Embryonic facial prominence (tissue), 1 donor: ENCODE measurements at regions not wholly inside any gene's neighbourhood (a gene's known extent, or its start where the extent isn't known, plus 50 kb on each side); places are given as distances from the start of the nearest gene placed in this dataset.
"Not testable (repeated sequence)": the region's sequence is repeated elsewhere in the genome, so short reads cannot be mapped to it uniquely, and the experiment has no call there.

Experiments used
- DNase-seq: peaks from one replicate; pipeline ENCODE4 v3.0.0-alpha.2; 2016; ENCODE audit errors: extremely low spot score

DNA sequence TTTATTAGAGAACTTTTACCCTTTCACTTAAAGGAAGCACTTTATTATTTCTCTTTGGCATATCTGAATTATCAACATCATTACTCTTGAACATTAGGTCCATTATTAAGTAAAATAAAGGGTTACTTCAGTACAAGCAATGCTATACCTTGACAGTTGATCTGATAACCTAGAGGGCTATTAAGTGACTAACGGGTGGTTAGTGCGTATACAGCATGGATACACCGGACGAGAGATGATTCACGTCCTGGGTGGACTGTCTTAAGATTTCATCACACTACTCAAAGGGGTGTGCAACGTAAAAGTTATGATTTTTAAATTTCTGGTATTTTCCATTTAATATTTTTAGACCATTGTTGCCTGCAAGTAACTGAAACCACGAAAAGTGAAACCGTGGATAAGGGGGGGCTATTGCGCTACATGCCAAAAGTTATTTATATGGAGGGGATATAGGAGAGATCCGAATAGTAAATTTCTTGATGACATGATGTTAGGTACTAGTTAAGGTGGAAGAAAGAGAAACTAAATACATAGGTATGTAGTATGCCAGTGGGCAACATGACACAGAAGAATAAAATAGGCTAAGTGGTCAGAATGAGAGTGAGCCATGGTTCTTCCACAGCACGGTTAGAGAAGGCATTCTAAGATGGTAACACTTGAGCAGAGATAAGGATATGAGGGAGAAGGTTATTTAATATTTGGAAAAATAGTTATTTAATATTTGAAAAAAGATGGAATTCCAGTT lies 230.8 kb upstream of the ANKRD50 start:
- DNase-seq, result no peak

DNA sequence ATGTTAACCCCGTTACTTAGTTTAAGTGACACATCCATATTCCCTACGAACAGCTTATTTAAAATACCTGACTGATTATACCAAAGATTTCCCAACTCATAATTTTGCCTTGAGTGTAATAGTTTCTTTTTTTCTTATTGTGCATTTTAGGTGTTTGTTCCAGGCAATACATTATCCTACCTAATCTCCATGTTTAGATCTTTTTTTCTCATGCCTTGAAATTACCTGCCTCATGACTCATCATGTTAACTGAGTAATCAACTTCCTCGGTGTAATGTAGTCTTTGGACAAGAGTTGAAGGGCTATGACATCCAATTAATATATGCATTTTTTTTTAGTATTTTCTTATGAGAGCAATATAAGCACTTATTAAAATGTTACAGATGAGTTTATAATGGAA lies 228.7 kb upstream of the ANKRD50 start:
- DNase-seq, result no peak

DNA sequence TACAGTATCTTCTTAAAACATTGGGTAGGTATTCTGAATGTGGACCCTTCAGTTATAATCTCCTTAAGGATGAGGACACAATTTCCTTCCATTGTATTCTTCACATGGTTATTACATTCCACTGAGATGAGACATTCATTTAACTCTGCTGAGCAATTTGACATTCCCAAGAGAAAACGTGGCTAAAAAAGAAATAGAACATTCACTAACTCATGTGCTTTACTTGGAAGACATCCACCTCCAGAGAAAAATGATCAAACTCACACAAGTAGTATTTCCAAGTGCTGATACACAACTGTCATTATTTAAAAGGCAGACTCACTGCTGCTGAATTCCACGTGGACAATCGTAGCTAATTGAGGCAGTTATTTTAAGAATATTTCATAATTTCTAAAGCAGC lies 227.9 kb upstream of the ANKRD50 start:
- DNase-seq, result no peak

DNA sequence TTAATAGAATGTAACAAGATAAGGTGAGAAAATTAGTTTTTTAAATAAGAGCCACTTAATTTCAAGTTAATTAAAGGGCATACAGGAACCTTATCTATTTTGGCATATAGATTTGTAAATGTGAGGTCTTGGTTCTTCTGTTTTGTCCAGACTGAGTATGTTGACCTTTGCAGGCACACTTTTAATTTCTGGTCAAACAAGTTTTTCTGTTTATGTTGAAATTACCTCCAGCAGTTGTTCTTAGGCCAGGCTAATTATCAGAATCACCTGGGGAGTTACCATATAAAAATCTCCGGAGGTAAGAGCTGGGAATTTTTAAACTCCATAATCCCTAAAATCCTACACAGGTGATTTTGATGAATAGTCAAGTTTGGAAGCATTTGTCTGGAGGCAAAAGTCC lies 227.4 kb upstream of the ANKRD50 start:
- DNase-seq, result no peak

DNA sequence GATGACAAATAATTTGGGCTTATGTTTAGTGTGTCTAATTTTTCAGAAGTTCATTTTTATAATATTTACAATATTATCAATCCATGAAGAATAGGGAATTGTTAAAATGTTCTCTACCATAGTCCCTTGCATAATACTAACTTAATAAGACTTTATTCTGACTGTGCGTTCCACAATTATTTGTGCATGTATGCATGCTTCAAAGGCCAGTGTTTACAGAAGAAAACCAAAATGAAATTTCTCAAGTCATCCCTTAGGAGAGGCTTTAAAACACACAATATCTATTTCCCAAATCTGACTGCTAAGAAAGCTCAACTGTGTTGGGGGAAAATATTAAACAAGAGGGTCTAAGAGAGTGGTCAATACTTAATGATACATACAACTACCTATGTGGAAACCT lies 226.3 kb upstream of the ANKRD50 start:
- DNase-seq, result no peak

DNA sequence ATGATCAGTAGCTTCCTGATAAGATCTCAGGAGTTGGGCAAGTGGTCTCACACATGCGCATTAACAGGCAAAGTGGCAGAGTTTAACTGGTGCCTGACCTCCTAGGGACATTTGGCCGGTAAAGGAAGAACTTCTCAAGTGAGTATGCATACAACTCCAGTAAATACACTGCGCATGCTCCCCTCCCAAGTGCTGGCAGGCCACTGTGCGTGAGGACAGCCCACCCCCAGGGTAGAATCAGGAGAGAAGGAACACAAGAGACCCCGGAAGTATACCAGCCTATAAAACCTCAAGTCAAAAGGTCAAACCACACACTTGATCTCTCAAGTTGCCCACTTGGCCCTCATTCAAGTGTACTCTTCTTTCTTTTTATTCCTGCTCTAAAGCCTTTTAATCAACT lies 225.5 kb upstream of the ANKRD50 start:
- no peak for DNase-seq

DNA sequence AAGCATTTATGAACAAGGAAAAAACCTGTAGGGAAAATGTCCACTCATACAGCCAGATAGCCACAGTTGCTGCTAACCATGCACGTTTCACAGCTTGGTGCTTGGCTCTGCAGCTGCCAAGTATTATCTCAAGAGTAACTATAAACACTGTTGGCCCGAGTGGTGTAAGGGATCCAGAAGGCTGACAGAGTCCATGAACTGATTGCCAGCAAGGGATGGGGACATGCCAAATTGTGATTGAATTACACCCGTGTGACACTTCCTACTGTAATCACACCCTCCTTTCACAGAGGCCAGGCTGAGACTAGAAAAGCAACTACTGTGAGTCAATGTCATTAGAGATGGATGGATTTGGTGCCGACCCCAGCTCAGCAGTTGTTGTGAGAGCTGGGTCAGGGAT lies 223.9 kb upstream of the ANKRD50 start:
- DNase-seq, result no peak

DNA sequence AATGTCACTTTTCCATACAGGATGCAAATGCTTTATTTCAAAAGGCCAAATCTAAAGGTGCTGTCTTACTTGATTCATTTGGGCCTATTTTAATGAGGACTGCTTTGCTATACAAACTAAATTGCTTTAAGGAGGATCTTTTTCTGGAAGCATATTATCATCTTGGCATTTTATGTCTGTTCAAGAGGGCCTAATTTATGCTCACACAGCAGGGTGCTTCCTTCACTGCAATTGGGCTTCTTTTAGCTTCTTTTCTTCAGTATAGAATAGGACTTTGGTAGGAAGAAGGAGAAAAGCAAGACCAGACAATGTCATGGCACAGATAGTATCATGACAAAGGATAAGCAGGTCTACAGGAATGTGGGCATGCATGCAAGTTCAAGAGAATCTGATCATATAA lies 222.4 kb upstream of the ANKRD50 start:
- no peak for DNase-seq

DNA sequence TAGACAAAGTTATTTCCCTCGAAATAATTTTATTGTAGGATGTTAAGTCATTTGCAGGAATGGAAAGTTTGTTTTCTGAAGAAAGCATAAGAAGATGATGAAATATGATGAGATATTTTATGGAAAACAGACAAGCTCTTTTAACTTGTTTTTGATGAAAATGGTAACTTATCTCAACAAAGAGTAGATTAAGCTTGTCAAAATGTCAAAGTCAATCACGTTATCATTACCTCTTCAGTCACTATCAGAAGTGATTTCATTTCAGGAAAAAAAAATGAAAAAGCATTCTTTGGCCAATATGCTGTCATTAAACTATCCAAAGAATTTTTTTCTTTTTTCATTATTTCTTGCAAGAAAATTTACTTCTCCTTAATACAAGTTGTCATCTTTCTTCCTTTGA lies 221.0 kb upstream of the ANKRD50 start:
- no peak for DNase-seq

DNA sequence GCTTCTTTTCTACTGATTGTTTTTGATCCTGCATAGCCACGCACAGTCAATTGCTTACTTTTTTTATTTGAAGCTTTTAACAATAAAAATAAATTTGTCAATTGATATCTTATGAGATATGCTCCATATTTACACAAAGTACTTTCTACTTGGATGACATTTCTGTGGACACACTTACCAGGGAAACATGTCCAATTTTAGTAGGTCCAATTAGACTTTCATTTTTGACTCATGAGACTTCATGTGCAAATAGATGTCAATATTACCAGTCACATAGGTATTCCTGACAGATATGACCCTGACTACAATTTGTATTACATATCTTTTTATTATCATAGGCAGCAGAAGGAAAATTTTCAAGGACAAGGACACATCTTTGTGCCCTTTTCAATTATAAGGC lies 219.9 kb upstream of the ANKRD50 start:
- no peak for DNase-seq

DNA sequence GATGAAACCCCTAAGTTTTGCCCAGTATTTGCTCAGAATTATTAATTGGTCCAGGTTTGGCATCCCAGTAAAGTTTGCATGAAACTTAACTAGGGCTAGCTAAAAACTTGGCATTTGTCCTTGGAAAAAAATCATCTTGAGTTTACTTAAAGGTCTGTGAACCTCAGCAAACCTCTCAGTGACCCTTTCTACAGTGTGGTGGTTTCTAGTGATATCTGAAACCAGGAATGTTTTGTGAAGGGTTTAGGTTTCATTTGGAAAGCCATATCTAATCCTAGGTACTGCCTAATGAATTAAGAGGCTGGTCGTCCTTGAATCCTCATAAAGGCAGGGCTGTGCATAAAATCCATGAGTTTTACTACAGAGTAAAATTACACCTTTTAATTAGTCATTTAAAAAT lies 218.5 kb upstream of the ANKRD50 start:
- no peak for DNase-seq

DNA sequence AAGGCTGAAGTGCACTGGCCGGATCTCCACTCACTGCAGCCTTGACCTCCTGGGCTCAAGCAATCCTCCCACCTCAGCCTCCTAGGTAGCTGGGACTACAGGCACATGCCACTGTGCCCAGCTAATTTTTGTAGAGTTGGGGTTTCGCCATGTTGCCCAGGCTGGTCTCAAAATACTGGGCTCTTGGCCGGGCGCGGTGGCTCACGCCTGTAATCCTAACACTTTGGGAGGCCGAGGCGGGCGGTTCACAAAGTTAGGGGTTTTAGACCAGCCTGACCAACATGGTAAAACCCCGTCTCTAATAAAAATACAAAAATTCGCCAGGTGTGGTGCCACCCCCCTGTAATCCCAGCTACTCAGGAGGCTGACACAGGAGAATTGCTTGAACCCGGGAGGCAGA lies 210.2 kb upstream of the ANKRD50 start:
- not testable (repeated sequence) for DNase-seq

DNA sequence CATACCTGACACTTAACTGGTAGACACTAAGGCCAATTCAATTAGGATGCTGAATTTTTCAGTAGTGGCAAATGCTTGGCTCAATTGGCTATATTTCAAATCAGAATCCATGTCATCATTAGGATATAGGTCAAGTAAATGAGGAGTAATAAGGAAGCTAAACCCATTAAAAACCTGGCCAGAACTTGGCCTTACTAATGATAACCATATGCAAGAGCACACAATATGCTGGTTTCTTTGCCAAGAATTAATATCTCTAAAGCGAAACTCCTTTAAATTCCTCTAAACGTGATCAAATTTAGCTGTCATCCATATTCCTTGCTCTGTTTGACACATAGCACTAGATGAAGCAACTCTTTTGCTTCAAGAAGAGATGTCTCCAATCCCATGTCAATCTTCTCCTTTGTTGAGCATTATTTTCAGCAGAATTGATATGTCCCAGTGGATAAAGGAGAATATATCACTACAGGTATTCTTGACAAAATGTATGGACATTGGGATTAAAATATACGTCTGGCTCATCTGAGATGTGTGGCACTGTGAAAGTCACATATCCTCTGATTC lies 206.1 kb upstream of the ANKRD50 start:
- no peak for DNase-seq

DNA sequence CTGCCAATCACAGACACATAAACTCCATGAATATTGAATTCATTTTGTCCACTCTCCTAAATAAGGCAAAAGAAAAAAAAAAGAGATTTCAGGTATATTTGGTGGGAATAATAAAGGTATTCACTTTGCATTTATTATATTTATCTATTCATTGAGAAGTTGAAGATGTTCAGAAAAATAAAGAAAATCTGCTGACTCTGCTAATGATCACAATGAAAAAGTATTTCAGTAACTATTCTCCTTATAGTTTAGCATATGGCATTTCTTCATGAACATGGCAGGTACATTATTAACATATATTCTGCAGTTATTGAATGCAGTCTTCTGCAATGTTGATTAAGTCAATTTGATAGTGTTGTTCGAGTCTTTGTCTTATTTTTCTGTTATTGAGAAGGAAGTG lies 202.5 kb upstream of the ANKRD50 start:
- DNase-seq, result no peak

DNA sequence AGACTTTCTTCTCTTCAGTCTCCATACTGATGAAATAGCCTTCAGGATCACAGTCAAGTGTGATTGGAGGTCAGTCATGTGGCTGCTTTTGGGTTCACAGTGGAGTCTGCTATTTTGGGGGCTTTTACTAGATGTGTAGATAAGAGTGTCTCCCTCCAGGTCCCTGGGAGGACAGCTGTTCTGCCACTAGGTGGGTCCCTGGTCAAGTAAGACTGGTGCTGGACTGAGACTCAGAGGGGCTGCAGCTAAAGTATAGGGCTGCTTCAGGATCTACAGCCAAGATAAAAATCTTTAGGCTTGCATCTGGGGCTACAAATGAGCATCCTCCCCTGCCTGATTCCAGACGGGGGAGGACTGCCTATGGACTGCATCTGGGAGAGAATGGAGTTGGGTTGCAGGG lies 200.7 kb upstream of the ANKRD50 start:
- DNase-seq, result no peak

DNA sequence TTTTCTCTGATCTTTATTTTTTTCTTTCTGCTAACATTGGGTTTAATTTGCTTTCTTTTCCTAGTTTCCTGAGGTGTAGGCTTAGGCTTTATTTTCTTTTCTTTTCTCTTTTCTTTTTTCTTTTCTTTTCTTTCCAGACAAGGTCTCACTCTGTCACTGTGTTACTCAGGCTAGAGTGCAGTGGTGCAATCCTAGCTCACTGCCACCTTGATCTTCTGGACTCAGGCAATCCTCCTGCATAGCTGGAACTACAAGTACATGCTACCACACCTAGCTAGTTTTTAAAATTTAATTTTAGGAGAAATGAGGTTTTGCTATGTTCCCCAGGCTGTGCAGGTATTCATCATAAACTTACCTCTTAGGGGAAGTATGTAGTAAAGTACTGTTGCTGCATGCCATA lies 197.8 kb upstream of the ANKRD50 start:
- no peak for DNase-seq

DNA sequence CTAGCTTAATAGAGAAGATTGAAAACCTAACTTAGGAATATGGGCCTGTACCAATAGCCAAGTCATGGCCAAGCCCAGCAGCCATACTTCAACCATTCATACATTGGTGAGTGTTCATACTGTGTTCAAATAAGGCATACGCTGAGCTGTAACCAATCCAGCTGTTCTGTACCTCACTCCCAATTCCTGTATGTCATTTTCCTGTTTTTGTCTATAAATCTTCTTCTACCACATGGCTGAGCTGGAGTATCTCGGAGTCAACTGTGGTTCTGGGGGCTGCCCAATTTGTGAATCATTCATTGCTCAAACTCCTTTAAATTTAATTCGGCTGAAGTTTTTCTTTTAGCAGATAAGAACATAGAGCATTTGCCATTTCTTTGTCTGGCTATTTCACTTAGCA lies 195.3 kb upstream of the ANKRD50 start:
- no peak for DNase-seq

DNA sequence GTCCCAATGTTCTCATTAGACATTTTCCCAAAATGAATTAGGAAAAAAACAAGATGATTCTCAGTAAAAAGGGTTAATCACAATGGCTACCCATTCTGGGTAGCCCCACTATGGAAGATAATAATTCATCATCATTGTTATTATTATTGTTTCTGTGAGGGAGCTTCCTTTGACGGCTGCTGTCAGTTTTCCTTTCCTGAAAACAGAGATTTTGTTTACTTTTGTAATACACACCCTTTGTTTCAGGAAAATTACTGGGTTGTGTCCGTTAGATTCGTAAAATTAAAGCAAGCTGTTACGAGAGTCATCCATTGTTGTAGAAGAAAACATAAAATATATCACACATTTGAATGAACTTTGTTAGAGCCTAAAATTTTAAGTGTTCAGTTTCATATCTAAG lies 192.9 kb upstream of the ANKRD50 start:
- no peak for DNase-seq

DNA sequence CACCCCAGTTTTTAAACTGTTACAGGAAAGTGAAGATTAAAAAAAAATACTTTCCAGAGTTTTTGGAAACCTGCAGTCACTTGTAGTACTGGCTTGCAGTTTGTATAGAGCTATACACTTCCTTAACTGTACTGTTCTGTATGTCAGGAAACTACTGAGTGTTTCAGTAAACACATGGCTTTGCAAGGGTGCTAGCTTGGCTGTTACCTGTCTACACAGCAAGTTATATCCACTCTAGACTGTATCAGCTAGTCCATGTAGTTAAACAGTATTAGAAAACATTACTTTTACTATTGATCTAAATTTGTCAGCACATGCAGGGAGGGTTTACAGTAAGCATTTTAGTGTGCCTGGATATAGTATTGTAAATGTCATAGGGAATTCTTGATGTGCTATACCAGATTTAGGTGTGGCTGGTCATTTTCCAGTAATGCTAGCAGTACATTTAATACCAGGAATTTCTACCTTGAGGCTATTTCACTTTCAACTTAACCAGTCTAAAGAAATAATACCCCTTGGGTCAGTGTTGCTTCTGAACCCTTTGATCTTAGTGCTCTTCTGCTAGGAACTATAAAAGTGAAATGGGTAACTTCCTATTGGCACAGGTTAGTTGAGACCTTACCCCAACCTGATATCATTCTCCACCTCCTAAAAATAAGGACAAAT lies 192.3 kb upstream of the ANKRD50 start:
- no peak for DNase-seq

DNA sequence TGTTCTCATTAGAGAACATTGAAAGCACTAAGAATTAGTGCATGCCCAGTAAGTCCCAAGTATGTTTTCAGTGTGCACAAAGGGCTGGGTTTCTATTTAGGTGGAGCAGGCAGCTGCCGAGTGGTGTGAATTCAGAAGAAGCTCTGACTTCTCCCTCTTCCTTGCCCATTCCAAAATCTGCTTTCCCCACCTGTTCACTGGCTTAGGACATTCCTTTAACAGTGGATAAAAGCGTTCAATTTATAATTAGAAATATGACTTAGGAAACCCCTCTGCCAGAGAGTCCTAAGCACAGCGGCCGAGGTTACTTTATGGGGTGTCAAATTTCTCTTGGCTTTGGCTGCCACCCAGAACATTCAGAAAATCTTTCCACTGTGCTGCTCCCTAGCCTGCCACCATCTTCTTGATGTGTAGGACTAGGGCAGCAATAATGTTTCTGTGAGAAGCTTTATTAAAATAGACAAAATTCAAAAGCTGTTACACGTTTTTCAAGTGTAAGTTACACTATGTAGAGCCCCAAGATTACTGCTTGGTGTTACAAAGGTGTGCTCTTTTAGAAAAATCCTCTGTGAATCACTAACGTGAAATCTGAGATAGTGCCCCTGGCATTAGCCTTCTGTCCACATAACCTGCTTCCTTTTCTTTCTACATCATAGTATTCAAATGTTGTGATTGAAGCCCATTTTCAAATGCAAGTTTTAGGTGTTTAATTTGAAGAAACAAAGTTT lies 191.6 kb upstream of the ANKRD50 start:
- peak; percentile 31 for DNase-seq

DNA sequence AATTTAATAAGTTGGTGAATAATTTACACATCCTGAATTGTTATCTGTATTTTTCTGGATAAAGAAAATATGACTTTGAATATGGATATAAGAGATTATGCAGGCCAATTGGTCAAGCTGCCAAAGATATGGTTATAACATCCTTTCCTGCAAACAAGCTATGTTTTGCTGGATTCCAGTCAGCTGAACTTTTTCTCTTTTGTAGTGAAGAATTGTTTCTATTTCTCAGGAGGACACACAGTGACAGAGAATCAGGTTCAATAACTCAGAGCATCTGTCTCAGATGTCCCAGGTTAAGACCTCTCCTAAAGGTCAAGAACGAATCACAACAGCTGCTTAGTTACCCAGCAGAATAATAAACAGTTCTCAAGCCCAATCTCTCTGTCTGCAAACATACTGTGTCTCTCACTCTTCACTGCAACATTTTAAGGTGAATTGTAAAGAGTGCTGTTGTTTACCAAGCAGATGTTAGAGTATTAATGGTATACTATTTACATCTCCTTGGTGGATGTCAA lies 189.5 kb upstream of the ANKRD50 start:
- DNase-seq, result no peak

DNA sequence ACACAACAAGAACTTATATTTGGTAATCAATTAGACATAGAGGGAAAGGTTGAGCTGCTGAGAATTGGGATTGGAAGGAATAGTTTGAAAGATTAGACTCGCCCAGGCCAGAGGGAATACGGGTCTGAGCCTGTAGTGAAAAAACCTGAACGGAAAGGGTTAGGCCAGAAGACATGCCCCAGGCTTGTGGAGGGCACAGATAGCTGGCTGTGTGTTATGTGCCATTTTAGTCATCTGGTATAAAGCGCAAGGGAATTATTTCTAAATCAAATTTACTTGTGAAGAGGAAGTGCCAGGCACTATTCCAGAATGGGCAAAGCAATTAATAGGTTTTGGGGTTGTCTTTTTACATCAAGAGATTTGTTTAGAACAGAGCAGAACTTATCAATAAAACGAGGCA lies 187.5 kb upstream of the ANKRD50 start:
- no peak for DNase-seq

DNA sequence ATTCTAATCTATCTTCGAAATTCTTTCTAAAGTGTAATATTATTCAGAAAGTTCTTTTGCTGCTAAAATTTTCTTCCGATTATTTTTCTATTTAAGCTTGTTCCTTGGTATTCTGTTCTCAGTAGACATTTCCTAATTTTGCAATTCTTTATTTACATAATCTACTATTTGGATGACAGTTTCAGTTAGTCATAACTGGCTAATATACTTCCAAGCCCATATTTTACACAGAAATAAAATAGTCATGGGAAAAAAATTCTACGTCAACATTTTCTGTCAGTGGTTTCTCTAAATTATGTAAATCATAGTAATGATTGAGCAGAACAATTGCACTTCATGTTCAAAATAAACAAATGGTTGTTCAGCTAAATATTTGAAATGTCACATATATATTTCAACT lies 178.0 kb upstream of the ANKRD50 start:
- DNase-seq, result no peak
